ENCODE measurements at regions not wholly inside any gene's neighbourhood (a gene's known extent, or its start where the extent isn't known, plus 50 kb on each side); places are given as distances from the start of the nearest gene placed in this dataset.

DNA sequence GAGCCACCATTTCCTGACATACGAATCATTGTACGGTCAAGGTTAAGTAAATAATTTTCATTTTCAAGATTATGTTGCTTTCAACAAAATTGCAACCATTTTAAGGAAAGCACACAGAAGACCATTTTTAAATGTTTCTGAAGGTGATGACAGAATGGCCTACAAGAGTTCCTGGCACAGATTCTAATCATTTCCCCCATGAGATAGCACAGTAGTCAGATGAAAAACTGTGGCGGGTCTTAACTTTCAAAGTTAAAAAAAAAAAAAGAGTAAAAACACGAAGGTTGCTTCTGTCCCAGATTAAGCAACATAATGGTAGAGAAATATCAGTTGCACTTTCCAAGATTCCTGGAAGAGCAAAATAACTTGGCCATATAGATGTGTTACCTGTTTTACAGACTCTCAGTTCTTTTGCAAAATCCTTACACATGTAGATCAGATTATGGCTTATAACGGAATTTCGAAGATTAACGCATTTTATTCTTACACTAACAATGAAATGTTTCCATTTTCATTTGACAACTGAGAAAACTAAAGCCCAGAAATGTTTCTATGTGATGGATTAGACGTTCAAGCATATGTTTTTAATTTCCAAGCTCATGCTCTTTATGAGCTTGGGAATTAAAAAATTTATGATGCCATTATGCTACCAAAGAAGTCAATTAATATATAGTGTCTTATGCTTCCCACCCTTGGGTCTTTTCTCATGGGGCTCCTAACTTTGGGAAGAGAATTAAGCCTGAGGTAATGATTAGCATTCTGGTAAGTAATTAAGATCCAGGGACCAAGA lies 335.1 kb upstream of the CLNK start (continued):
- TF ChIP-seq GABPA (IDR thresholded peaks at IDR 0.05; ENCODE audit: borderline replicate concordance, insufficient read depth, low read length) (no peak), SP4 (IDR thresholded peaks at IDR 0.05; ENCODE audit: low read length) (no peak), SRF (IDR thresholded peaks at IDR 0.05; ENCODE audit: low read depth, low read length) (no peak), CEBPB (IDR thresholded peaks at IDR 0.05; ENCODE audit: low read depth, low read length) (no peak), NANOG (IDR thresholded peaks at IDR 0.05; ENCODE audit: insufficient read depth, low read depth, low read length, poor library complexity, severe bottlenecking) (no peak), POU5F1 (IDR thresholded peaks at IDR 0.05; ENCODE audit: low read depth, low read length) (no peak), JUND (IDR thresholded peaks at IDR 0.05; ENCODE audit: low read length) (no peak), CTBP2 (IDR thresholded peaks at IDR 0.05; ENCODE audit: borderline replicate concordance, insufficient read depth, insufficient read length, low read length) (no peak), EZH2 (IDR thresholded peaks at IDR 0.05; ENCODE audit: low read depth, low read length, severe bottlenecking) (no peak), RNF2 (IDR thresholded peaks at IDR 0.05; ENCODE audit: borderline replicate concordance, low read depth, low read length, missing control alignments, poor library complexity, severe bottlenecking) (no peak)

Measured in H1 (cell line).